Neural progenitor cell (in vitro differentiated cells): ENCODE measurements at regions not wholly inside any gene's neighbourhood (a gene's known extent, or its start where the extent isn't known, plus 50 kb on each side); places are given as distances from the start of the nearest gene placed in this dataset.

ENCODE experiments used
- CTCF ChIP-seq: fragments of 200-600 bp; sonication (generic); IDR thresholded peaks from 2 replicates; pipeline ENCODE4 v1.5.1; 2017; ENCODE audit warnings: antibody characterized with exemption, mild to moderate bottlenecking
- EZH2 ChIP-seq: fragments of 200-600 bp; sonication (generic); IDR thresholded peaks from 2 replicates; pipeline ENCODE4 v1.6.1; 2017; ENCODE audit warnings: antibody characterized with exemption, mild to moderate bottlenecking, moderate library complexity
- EZH2phosphoT487 ChIP-seq: fragments of 200-600 bp; sonication (generic); IDR thresholded peaks from 2 replicates; pipeline ENCODE4 v1.6.1; 2017; ENCODE audit warnings: antibody characterized with exemption

DNA sequence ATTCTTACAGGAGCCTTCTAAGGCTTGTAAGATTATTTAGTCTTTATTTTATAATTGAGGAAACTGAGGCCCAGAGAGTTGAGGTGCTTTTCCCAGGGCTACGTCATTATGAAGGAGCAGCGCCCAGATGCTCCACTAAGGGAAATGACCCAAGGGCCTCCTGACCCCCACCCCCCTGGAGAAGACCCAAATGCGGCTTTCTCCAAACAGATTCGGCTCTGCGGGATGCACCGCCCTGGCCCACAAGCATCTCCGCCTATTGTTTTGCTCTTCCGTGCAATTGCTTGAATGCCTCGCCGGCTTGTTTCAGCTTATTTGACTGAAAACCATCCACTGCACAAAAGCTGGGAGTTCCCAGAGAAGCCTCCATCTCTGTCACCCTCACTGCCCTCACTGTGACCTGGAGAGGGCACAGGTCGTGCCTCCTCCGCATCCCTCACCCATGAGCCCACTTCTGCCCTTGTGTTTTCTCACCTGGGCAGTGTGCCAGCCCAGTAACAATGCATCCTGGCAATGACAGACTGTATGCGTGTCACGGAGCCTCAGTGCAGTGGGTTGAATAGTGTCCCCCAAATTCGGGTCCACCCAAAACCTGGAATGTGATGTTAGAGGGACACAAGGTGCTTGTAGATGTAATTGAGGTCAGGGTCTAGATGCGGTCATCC lies 790.2 kb downstream of the TBC1D22A start:
- TF ChIP-seq CTCF (no peak), EZH2 (no peak), EZH2phosphoT487 (no peak)
